ENCODE measurements at regions not wholly inside any gene's neighbourhood (a gene's known extent, or its start where the extent isn't known, plus 50 kb on each side); places are given as distances from the start of the nearest gene placed in this dataset.

- Mint-ChIP-seq H3K36me3 (ENCODE audit: insufficient read depth) (no peaks in the 10 kb centered on the region), H3K4me1 (no peaks in the 10 kb centered on the region), H3K4me3 (no peak overlapping the region), H3K27ac (ENCODE audit: low read depth) (no peak overlapping the region), H3K9me3 (no peaks in the 10 kb centered on the region), H3K27me3 (peaks cover 16% of the 10 kb centered on the region)
- ATAC-seq (replicated peaks; ENCODE audit: extremely low read depth, poor library complexity, severe bottlenecking) (no peak), DNase-seq (ENCODE audit: low spot score in 2 of 2) (no peak)
Measured at GRCh38 chr5:154628685-154629084, 126.5 kb upstream of the LARP1 start.

GRCh38 chr5:154627698-154628678 is 127.2 kb upstream of the LARP1 start:
- Mint-ChIP-seq H3K27ac (ENCODE audit: low read depth) (no peak overlapping the region), H3K4me1 (no peaks in the 10 kb centered on the region), H3K27me3 (peaks cover 9% of the 10 kb centered on the region), H3K9me3 (no peaks in the 10 kb centered on the region), H3K36me3 (ENCODE audit: insufficient read depth) (no peaks in the 10 kb centered on the region), H3K4me3 (no peak overlapping the region)
- DNase-seq (ENCODE audit: low spot score in 2 of 2), result no peak
- ATAC-seq (replicated peaks; ENCODE audit: extremely low read depth, poor library complexity, severe bottlenecking), result no peak

GRCh38 chr5:154626876-154627557 is 128.2 kb upstream of the LARP1 start:
- no peaks in the 10 kb centered on the region for H3K4me1 Mint-ChIP-seq
- H3K36me3 Mint-ChIP-seq (ENCODE audit: insufficient read depth), result no peaks in the 10 kb centered on the region

GRCh38 chr5:154625031-154625430 is 130.1 kb upstream of the LARP1 start:
- Mint-ChIP-seq H3K27me3 (peaks cover 15% of the 10 kb centered on the region), H3K36me3 (ENCODE audit: insufficient read depth) (no peaks in the 10 kb centered on the region), H3K27ac (ENCODE audit: low read depth) (no peak overlapping the region), H3K9me3 (no peaks in the 10 kb centered on the region), H3K4me1 (no peaks in the 10 kb centered on the region), H3K4me3 (no peak overlapping the region)
- no peak for DNase-seq (ENCODE audit: low spot score in 2 of 2)
- ATAC-seq (replicated peaks; ENCODE audit: extremely low read depth, poor library complexity, severe bottlenecking), result no peak

More at GRCh38 chr5:154626876-154627557, 128.2 kb upstream of the LARP1 start:
- ATAC-seq (replicated peaks; ENCODE audit: extremely low read depth, poor library complexity, severe bottlenecking) (no peak), DNase-seq (ENCODE audit: low spot score in 2 of 2) (no peak)
- peaks cover 7% of the 10 kb centered on the region for H3K27me3 Mint-ChIP-seq
- no peak overlapping the region for H3K27ac Mint-ChIP-seq (ENCODE audit: low read depth)
- H3K4me3 Mint-ChIP-seq, result no peak overlapping the region
- H3K9me3 Mint-ChIP-seq, result no peaks in the 10 kb centered on the region

GRCh38 chr5:154624341-154624740 is 130.8 kb upstream of the LARP1 start:
- Mint-ChIP-seq H3K9me3 (no peaks in the 10 kb centered on the region), H3K27me3 (peaks cover 15% of the 10 kb centered on the region), H3K4me3 (no peak overlapping the region), H3K36me3 (ENCODE audit: insufficient read depth) (no peaks in the 10 kb centered on the region), H3K27ac (ENCODE audit: low read depth) (no peak overlapping the region), H3K4me1 (no peaks in the 10 kb centered on the region)
- ATAC-seq (replicated peaks; ENCODE audit: extremely low read depth, poor library complexity, severe bottlenecking) (no peak), DNase-seq (ENCODE audit: low spot score in 2 of 2) (no peak)

GRCh38 chr5:154620411-154620810 is 134.8 kb upstream of the LARP1 start:
- H3K27ac Mint-ChIP-seq (ENCODE audit: low read depth), result no peak overlapping the region
- H3K36me3 Mint-ChIP-seq (ENCODE audit: insufficient read depth), result no peaks in the 10 kb centered on the region
- no peak overlapping the region for H3K4me3 Mint-ChIP-seq
- H3K27me3 Mint-ChIP-seq, result peaks cover 23% of the 10 kb centered on the region
- ATAC-seq (replicated peaks; ENCODE audit: extremely low read depth, poor library complexity, severe bottlenecking) (no peak), DNase-seq (ENCODE audit: low spot score in 2 of 2) (no peak)
- H3K4me1 Mint-ChIP-seq, result no peaks in the 10 kb centered on the region
- H3K9me3 Mint-ChIP-seq, result no peaks in the 10 kb centered on the region

GRCh38 chr5:154618696-154619095 is 136.5 kb upstream of the LARP1 start:
- ATAC-seq (replicated peaks; ENCODE audit: extremely low read depth, poor library complexity, severe bottlenecking), result no peak
- Mint-ChIP-seq H3K27ac (ENCODE audit: low read depth) (no peak overlapping the region), H3K9me3 (no peaks in the 10 kb centered on the region), H3K27me3 (peaks cover 31% of the 10 kb centered on the region), H3K4me1 (no peaks in the 10 kb centered on the region), H3K36me3 (ENCODE audit: insufficient read depth) (no peaks in the 10 kb centered on the region), H3K4me3 (no peak overlapping the region)
- DNase-seq (ENCODE audit: low spot score in 2 of 2), result no peak

- no peaks in the 10 kb centered on the region for H3K36me3 Mint-ChIP-seq (ENCODE audit: insufficient read depth)
Measured at GRCh38 chr5:154614595-154614994, 136.6 kb upstream of the HAND1 start.

GRCh38 chr5:154614125-154614524 is 136.1 kb upstream of the HAND1 start:
- H3K4me3 Mint-ChIP-seq, result no peak overlapping the region
- ATAC-seq (replicated peaks; ENCODE audit: extremely low read depth, poor library complexity, severe bottlenecking), result no peak
- peaks cover 56% of the 10 kb centered on the region for H3K27me3 Mint-ChIP-seq
- peaks cover 10% of the 10 kb centered on the region for H3K4me1 Mint-ChIP-seq
- no peak for DNase-seq (ENCODE audit: low spot score in 2 of 2)
- no peaks in the 10 kb centered on the region for H3K9me3 Mint-ChIP-seq
- no peaks in the 10 kb centered on the region for H3K36me3 Mint-ChIP-seq (ENCODE audit: insufficient read depth)
- H3K27ac Mint-ChIP-seq (ENCODE audit: low read depth), result no peak overlapping the region

More at GRCh38 chr5:154614595-154614994, 136.6 kb upstream of the HAND1 start:
- Mint-ChIP-seq H3K9me3 (no peaks in the 10 kb centered on the region), H3K4me3 (no peak overlapping the region), H3K4me1 (peaks cover 10% of the 10 kb centered on the region), H3K27me3 (peaks cover 51% of the 10 kb centered on the region), H3K27ac (ENCODE audit: low read depth) (no peak overlapping the region)
- DNase-seq (ENCODE audit: low spot score in 2 of 2) (no peak), ATAC-seq (replicated peaks; ENCODE audit: extremely low read depth, poor library complexity, severe bottlenecking) (no peak)

GRCh38 chr5:154612666-154613065 is 134.6 kb upstream of the HAND1 start:
- H3K27me3 Mint-ChIP-seq, result peaks cover 69% of the 10 kb centered on the region
- no peak overlapping the region for H3K27ac Mint-ChIP-seq (ENCODE audit: low read depth)
- no peak for DNase-seq (ENCODE audit: low spot score in 2 of 2)
- no peaks in the 10 kb centered on the region for H3K36me3 Mint-ChIP-seq (ENCODE audit: insufficient read depth)
- no peak overlapping the region for H3K4me3 Mint-ChIP-seq
- peaks cover 10% of the 10 kb centered on the region for H3K4me1 Mint-ChIP-seq
- no peaks in the 10 kb centered on the region for H3K9me3 Mint-ChIP-seq
- ATAC-seq (replicated peaks; ENCODE audit: extremely low read depth, poor library complexity, severe bottlenecking), result no peak

- ATAC-seq (replicated peaks; ENCODE audit: extremely low read depth, poor library complexity, severe bottlenecking) (no peak), DNase-seq (ENCODE audit: low spot score in 2 of 2) (no peak)
- H3K36me3 Mint-ChIP-seq (ENCODE audit: insufficient read depth), result no peaks in the 10 kb centered on the region
- H3K9me3 Mint-ChIP-seq, result no peaks in the 10 kb centered on the region
- peaks cover 79% of the 10 kb centered on the region for H3K27me3 Mint-ChIP-seq
- peak overlapping the region; percentile 22 for H3K4me3 Mint-ChIP-seq
- H3K4me1 Mint-ChIP-seq, result peaks cover 10% of the 10 kb centered on the region
- no peak overlapping the region for H3K27ac Mint-ChIP-seq (ENCODE audit: low read depth)
Measured at GRCh38 chr5:154611341-154611767, 133.3 kb upstream of the HAND1 start.

GRCh38 chr5:154610321-154611154 is 132.5 kb upstream of the HAND1 start:
- H3K4me1 Mint-ChIP-seq, result peaks cover 10% of the 10 kb centered on the region
- no peak overlapping the region for H3K27ac Mint-ChIP-seq (ENCODE audit: low read depth)
- no peaks in the 10 kb centered on the region for H3K9me3 Mint-ChIP-seq
- H3K27me3 Mint-ChIP-seq, result peaks cover 77% of the 10 kb centered on the region
- peak overlapping the region; percentile 16 for H3K4me3 Mint-ChIP-seq
- DNase-seq (ENCODE audit: low spot score in 2 of 2) (peak in 1 of 2 donors; percentile 30), ATAC-seq (replicated peaks; ENCODE audit: extremely low read depth, poor library complexity, severe bottlenecking) (peak; percentile 54)
- no peaks in the 10 kb centered on the region for H3K36me3 Mint-ChIP-seq (ENCODE audit: insufficient read depth)

All from central memory CD8-positive, alpha-beta T cell (primary cell).